HG03342 (cell line): ENCODE measurements at regions not wholly inside any gene's neighbourhood (a gene's known extent, or its start where the extent isn't known, plus 50 kb on each side); places are given as distances from the start of the nearest gene placed in this dataset.
"Not testable (repeated sequence)": the region's sequence is repeated elsewhere in the genome, so short reads cannot be mapped to it uniquely, and the experiment has no call there.

ENCODE experiments used
- ATAC-seq: cut with Tn5 transposase; IDR thresholded peaks from one replicate; pipeline ENCODE4 v1.9.1; 2021; ENCODE audit warnings: mild to moderate bottlenecking, moderate library complexity; ENCODE audit not compliant: unreplicated experiment

DNA sequence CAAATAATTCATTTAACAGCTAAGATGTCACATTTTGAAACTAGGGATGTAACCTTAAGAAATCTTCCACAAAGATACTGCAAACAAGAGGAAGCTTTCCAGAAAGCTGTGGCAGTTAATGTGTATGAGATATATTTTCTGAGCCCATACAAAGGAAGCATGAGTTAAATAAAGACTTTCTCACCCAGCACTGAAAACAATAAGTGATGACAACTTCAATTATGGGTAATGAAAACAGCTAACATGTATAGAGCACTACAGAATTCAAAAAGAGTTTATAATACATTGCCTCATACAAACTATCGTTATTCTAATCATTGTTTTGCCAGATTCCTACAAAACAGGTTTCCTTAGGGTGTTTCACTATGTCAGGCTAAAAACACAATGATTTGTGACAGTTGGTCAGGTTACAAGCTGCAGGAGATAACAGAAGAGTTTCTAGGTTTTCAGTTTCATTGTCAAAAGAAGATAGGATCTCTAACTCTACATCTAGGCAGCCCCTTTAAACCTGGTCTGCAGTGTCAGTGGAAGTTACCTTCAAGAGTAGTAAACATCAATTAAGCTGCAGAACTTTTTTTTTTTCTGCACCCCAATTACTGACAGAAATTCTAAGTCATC lies 618.1 kb upstream of the ADGRL3 start:
- no peak for ATAC-seq

GRCh38 chr4:60588556-60588955 lies 611.6 kb upstream of the ADGRL3 start:
- no peak for ATAC-seq

DNA sequence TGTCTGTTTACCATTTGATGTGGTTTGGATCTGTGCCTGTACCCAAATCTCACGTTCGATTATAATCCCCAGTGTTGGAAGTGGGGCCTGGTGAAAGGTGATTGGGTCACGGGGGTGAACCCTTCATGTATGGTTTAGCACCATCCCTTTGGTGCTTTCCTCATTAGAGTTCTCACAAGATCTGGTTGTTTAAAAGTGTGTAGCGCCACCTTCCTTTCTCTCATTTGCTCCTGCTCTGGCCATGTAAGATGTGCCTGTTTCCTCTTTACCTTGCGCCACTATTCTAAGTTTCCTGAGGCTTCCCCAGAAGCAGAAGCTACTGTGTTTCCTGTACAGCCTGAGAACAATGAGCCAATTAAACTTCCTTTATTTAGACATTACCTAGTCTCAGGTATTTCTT lies 610.7 kb upstream of the ADGRL3 start:
- ATAC-seq, result no peak

- no peak for ATAC-seq
These were observed 610.0 kb upstream of the ADGRL3 start for GRCh38 chr4:60590116-60590515.

DNA sequence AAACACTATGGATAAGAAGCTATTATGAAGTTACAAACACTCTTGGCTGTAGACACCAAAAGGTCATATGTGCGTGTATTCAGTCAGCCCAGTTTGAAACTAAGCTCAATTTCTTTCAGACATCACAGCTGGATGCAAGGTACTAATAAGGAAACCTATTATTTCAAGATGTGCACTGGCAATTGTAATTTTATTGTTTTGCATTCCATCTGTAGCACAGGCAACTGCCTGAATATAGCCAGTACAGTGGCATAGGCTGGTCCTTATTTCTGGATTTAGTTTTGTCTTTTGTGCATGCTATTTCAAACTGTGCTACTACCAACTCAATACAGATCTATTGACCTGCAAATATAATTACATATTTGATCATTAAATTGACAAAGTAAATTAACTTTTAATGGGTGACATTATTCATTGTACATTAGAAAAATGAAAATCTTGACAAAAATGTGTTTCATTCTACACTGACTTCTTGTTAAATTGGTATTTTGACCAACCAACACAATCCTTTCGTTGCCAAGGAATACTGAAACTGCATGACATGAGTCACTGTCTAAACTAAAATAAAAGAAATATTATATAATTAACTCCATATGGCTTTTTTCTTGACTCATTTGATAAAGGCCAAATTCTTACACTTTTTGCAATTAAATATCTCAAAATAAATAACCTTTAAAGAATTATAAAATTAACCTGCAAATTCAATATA lies 594.3 kb upstream of the ADGRL3 start:
- ATAC-seq, result no peak

- no peak for ATAC-seq
These were observed 588.2 kb upstream of the ADGRL3 start for GRCh38 chr4:60611762-60612496.

DNA sequence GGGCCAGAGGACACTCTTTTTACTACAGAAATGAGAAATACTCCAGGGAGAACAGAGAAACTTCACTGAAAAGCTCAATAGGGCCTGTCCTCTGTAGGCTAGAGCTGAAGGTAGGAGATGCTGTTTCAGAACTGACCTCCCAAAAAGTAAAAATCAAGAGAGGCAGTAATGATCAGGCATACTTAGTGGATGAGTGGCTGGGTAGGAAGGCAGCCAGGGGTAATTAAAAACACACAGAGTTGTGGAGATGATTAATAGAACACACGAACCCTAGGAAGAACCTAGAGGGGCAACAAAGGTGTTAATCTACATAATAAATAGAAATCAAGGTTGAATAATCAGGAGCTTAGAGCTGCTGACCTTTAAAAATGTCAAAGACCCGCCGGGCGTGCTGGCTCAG lies 582.4 kb upstream of the ADGRL3 start:
- no peak for ATAC-seq

DNA sequence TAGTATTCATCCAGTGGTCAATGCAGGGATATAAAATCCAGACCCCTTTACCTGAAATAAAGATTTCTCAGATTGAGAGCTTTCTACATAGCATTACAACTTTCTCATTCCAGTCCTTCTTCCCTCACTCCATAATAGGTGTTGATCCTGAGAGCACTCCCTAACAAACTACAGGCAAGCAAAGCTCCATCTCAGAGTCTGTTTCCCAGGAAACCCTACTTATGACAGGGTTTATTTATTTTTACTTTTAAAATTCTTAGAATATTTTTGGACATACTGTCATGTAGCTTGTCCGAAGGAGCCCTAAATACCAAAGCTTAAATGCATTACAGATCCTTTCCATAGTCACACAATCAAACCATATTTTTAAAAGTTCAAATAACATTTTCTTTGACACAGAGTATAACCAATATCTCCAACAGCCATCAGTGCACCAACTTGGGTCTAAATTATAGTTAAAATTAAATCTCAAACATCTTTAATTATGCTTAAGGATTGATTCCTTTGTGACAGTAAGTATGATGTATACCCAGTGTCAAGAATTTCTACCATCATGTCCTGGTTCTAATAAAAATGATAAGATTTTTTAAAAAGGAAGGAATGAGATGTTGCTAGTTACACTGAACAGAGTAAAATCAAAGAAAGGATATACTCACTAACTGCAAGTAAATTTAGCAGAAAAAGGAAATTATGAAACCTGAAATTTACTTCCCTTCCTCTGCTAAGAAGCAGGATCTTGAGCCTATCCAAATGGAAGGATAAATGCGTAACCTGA lies 580.4 kb upstream of the ADGRL3 start:
- no peak for ATAC-seq

DNA sequence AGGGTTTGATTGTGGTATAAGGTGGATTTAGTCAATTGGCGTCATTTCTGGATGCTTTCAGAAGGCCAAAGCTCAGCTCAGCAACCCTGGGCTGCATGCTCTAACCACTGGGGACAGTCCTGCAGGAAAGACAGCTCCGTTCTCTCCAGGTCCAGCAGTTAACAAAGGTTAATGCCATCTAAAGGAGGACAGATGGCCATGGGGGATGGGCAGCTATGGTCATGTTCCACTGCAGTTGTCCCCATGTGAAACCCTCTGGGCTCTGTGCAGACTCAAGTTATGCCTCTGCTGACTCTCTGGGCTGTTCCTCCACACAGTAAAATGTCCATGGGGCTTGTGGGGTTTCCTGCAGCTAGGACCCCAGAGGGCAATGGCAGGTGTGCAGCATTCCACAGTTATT lies 562.1 kb upstream of the ADGRL3 start:
- ATAC-seq, result no peak

DNA sequence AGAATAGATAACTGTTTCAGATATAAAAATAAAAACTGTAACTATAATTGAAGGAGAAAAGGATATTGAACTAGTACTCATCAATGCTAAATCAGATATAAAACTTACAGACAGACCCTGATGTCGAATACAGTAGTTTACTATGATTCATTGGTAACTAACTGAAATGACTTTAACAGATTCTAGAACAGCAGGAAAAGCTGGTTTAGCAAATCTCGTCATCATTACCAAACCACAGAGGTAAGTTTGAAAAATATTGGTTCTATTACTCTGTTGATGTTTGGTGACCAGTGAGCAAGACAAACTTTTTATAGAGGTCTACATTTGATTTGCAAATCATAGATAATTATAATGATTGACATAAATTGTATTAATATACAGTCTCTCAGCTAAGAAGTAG lies 551.4 kb upstream of the ADGRL3 start:
- ATAC-seq, result no peak

GRCh38 chr4:60652933-60653332 lies 547.2 kb upstream of the ADGRL3 start:
- no peak for ATAC-seq

DNA sequence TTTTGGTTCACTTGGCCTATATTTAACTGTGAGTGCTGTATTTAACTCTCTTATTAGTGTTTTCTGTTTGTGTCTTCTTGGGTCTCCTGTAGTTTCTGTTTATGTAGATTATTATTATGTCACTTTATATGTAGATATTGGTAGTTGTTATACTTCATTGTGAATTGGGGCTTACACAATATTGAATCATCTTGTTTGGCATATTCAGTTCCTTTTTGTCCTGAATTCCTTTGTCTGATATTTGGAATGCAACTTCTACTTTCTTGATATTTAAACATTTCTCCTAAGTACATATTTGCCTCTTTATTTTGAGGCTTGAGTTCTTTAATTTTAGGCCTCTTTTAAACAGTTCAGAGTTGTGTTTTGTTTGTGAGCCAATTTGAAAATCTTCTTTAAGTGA lies 544.8 kb upstream of the ADGRL3 start:
- no peak for ATAC-seq

DNA sequence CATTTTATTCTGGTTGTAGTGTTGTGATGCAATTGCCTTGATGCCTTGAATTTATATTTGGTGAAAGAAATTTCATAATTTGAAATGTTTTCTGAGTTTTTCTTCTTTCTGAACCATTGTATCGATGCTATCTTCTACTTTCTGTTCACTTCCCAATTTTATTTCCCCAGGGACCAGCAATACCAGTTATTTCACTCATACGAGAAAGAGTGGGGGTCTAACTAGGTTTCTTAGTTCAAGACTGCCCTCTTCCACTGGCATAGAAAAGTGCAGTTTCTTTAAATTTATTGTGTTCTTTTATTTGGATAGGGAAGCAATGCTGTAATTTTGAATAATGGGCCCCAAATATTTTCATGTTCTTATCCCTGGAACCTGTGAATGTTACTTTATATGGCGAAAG lies 544.0 kb upstream of the ADGRL3 start:
- ATAC-seq, result no peak

- no peak for ATAC-seq
These were observed 543.1 kb upstream of the ADGRL3 start for GRCh38 chr4:60657041-60657440.

- ATAC-seq, result no peak
These were observed 542.3 kb upstream of the ADGRL3 start for GRCh38 chr4:60657807-60658206.

GRCh38 chr4:60663769-60664168 lies 536.4 kb upstream of the ADGRL3 start:
- ATAC-seq, result no peak

DNA sequence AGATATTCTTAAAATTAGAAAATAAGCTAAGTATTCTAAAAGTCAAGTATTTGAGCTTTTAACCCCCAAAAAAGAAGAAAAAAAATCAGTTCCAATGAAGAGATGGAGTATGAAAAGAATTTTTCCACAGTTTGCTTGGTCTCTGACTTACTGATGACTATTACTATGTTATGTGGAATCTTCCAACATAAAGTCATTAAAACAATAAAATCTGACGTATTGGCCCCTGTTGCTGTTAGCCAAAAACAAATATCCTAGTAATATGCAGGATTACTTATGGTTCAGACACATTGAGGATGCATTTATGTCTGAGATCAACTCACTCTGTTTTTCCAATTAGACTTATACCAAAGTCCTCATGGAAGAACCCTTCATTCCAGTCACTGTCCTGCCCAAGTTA lies 517.2 kb upstream of the ADGRL3 start:
- ATAC-seq, result no peak

DNA sequence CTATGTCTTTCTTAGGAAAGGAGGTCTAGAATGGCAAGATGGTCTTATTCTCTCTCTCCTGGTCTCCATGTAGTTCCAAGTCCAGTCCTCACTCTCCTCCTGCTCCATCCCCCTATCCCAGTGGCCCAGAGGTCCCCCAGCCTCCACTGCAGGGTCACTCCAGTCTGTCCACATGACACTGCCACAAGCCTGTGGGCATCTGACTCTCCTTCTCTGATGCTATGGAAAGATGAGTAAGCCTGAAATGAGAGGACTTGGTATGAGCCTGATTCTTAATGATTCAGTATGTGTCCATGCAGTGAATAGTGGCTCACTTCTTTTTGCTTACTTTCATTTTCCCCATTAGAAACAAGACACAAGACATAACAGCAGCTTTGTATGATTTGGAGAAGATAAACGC lies 516.8 kb upstream of the ADGRL3 start:
- no peak for ATAC-seq

- no peak for ATAC-seq
These were observed 516.2 kb upstream of the ADGRL3 start for GRCh38 chr4:60683973-60684372.

DNA sequence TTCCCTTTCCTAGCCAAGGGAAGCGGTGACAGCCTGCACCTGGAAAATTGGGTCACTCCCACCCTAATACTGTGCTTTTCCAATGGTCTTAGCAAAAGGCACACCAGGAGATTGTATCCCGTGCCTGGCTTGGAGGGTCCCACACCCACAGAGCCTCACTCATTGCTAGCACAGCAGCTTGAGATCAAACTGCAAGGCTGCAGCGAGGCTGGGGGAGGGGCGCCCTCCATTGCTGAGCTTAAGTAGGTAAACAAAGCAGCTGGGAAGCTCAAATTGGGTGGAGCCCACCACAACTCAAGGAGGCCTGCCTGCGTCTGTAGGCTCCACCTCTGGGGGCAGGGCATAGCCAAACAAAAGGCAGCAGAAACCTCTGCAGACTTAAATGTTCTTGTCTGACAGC lies 504.1 kb upstream of the ADGRL3 start:
- ATAC-seq, result not testable (repeated sequence)

- ATAC-seq, result no peak
These were observed 491.1 kb upstream of the ADGRL3 start for GRCh38 chr4:60709061-60709460.
